Stimulated activated naive CD8-positive, alpha-beta T cell treated with anti-CD3 and anti-CD28 coated beads, Interleukin-15, Interleukin-2, amounts not matched to agents 100 U/mL and 50 U/mL, for 24 hours (primary cell): ENCODE measurements at regions not wholly inside any gene's neighbourhood (a gene's known extent, or its start where the extent isn't known, plus 50 kb on each side); places are given as distances from the start of the nearest gene placed in this dataset.
"Not testable (repeated sequence)": the region's sequence is repeated elsewhere in the genome, so short reads cannot be mapped to it uniquely, and the experiment has no call there.

Experiments used
- ATAC-seq: fragments of 150-1000 bp; cut with Tn5 transposase; one replicate; pipeline ENCODE4 v1.10.0; 2021
- DNase-seq: peaks from one replicate; pipeline ENCODE4 v3.0.0; 2021

DNA sequence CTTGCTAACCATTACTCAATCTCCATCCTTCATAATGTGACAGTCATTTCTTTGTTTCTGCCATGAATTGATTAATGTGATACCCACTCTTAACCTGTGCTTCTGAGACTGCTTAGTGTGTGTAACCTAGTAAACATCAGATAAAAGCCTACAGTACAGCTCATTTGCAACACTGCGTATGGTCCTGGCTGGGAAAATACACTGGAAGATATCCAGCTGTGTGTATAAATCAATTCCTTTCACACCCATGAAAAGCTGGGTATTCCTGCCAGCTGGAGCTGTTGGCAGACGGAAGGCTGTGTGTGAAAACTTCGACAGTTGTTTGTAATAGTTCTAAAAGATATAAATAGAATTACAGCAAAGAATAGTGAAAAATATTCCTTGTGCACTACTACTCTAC, 509.2 kb downstream of the FRK start:
- ATAC-seq (no peak), DNase-seq (no peak)

DNA sequence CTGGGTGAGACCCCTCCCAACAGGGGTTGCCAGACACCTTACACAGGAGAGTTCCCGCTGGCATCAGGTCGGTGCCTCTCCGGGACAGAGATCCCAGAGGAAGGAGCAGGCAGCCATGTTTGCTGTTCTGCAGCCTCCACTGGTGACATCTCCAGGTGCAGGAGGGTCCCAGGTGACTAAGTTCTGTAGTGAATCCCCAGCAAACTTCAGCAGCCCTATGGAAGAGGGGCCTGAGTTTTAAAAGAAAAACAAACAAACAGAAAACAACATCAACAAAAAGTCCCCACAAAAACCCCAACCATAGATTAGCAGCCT, 515.1 kb downstream of the FRK start:
- ATAC-seq: no peak

DNA sequence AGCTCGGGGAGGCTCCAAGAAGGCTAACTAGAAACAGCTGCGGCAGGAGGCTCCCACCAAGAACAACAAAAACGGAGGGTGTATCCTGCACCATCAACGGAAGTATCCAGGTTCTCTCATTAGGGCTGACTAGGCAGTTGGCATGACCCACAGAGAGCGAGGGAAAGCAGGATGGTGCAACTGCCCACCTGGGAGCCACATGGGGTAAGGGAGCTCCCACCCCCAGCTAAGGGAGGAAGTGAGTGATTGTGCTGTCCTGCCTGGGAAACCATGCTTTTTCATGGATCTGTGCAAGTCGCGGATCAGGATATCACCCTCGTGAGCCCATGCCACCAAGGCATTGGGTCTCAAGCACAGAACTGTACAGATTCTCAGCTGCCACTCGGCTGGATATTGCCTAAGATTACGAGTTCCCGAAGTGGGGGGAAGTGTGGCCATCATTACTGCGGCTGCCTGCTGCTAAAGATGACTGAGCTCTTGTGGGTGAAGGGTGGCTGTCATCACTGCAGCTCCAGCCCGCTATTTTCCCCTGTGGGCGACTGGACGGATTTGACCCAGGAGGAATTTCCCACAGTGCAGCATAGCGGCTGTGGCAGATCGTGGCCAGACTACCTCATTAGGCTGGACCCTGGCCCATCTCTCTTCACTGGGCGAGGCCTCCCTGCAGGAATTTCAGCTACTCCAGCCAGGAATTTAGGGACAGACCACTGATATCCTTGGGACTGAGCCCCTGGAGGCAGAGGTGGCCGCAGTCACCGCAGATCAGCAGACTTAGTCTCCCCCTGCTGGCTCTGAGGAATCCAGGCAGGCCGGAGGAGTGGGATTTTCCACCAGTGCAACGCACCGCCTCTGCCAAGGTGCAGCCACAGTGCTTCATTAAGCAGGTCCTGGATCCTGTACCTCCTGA, 515.7 kb downstream of the FRK start:
- ATAC-seq: no peak
- DNase-seq: no peak

More for the DNA sequence above, 515.1 kb downstream of the FRK start:
- no peak for DNase-seq

GRCh38 chr6:115540077-115540869, 520.4 kb downstream of the FRK start:
- ATAC-seq (no peak), DNase-seq (no peak)

DNA sequence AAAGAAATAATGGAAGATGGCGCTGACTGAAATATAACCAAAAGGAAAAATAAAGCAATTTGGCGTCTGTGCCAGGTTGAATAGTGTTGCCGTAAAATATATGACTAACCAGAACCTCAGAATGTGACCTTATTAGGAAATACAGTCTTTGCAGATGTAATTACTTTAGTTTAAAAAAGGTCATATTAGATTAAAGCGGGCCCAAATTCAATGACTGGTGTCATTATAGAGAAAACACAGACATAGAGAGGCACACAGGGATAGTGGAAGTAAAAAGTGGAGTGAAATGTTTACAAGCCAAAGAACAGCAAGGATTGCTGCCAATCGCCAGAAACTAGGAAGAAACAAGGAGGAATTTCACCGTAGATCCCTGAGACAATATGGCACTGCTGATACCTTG, 521.2 kb downstream of the FRK start:
- DNase-seq (no peak), ATAC-seq (no peak)

DNA sequence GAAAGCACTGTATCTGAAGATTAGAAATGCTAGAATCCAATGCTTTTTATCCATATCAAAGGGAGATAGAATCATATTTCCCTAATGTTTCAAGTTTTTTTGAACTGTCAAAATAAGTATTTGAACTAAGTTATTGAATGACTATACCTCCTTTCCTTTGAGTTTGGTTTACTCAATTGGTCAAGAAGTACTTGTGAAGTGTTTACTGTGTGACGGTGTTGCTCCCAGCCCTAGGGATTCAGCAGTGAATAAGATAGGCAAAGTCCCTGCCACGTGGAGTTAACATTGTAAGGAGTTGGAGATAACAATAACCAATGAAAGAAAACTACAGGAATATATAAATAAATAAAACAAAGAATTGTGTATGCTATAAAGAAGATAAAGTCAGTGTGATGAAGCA, 535.9 kb downstream of the FRK start:
- DNase-seq: no peak
- no peak for ATAC-seq

DNA sequence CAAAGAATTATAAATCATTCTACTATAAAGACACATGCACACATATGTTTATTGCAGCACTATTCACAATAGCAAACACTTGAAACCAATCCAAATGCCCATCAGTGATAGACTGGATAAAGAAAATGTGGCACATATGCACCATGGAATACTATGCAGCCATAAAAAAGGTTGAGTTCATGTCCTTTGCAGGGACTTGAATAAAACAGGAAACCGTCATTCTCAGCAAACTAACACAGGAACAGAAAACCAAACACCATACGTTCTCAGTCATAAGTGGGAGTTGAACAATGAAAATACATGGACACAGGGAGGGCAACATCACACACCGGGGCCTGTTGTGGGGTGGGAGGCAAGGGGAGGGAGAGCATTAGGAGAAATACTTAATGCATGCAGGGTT, 538.9 kb downstream of the FRK start:
- not testable (repeated sequence) for DNase-seq, ATAC-seq

GRCh38 chr6:115514656-115515055, 546.0 kb downstream of the FRK start:
- ATAC-seq (no peak), DNase-seq (no peak)

GRCh38 chr6:115512923-115513322, 547.8 kb downstream of the FRK start:
- ATAC-seq: no peak
- DNase-seq: no peak

GRCh38 chr6:115511771-115512170, 548.9 kb downstream of the FRK start:
- DNase-seq: no peak

DNA sequence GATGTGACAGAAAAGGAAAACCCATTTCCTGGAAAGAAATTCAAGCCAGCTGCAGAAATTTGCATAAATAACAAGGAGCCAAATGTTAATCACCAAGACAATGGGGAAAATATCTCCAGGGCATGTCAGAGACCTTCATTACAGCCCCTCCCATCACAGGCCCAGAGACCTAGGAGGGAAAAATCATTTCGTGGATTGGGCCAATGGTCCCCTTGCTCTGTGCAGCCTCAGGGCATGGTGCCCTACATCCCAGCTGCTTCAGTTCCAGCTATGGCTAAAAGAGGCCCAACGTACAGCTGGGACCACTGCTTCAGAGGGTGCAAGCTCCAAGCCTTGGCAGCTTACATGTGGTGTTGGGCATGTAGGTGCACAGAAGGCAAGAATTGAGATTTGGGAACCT, 558.3 kb downstream of the FRK start:
- ATAC-seq, DNase-seq: not testable (repeated sequence)

More at GRCh38 chr6:115511771-115512170, 548.9 kb downstream of the FRK start:
- ATAC-seq: no peak

GRCh38 chr6:115495184-115495583, 565.5 kb downstream of the FRK start:
- DNase-seq: no peak
- ATAC-seq: no peak

DNA sequence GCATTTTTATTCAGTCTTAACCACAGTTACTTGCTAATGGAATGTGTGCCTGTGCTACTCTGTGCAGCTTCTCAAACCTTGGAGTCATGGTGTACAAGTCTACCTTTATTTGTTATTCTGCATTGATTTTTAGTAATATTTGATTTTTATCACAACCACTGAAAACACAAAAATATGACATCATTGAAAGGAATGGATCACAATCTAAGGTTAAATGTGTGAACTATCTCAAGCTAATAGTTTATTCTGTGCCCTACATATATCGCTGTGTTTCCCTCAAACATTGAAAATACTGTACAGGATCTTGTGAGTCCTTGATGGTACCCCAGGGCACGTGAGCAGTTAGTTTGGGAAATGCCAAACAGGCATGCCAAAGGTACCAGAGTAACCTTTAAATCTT, 573.4 kb downstream of the FRK start:
- ATAC-seq: no peak

GRCh38 chr6:115485400-115485799, 575.3 kb downstream of the FRK start:
- no peak for DNase-seq
- no peak for ATAC-seq

More for the DNA sequence above, 573.4 kb downstream of the FRK start:
- DNase-seq: no peak

DNA sequence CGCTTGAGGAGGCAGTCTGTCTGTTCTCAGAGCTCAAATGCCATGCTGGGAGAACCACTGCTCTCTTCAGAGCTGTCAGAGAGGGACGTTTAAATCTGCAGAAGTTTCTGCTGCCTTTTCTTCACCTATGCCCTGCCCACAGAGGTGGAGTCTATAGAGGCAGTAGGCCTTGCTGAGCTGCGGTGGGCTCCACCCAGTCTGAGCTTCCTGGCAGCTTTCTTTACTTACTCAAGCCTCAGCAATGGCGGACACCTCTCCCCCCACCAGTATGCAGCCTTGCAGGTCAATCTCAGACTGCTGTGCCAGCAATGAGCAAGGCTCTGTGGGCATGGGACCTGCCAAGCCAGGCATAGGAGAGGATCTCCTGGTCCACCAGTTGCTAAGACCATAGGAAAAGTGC, 580.1 kb downstream of the FRK start:
- not testable (repeated sequence) for ATAC-seq, DNase-seq

GRCh38 chr6:115474443-115475041, 586.1 kb downstream of the FRK start:
- DNase-seq: no peak
- no peak for ATAC-seq

GRCh38 chr6:115468272-115469005, 592.3 kb downstream of the FRK start:
- no peak for DNase-seq
- ATAC-seq: no peak

DNA sequence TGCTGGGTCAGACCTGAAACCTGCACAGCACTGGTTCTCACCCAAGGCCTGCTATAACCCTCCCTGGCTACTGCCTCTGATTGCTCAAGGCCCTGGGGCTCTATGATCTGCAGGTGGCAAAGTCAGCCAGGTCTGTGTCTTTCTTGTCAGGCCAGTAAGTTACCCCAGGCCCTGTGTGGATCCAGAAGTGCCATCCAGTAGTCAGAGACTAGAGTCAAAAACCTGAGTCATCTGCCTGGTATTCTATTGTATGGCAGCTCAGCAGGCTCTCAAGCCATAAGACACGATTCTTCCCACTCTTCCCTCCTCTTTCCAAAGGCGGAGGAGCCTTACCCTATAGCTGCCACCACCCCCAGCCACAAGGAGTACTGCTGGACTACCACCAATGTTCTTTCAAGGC, 593.0 kb downstream of the FRK start:
- ATAC-seq (no peak), DNase-seq (no peak)

GRCh38 chr6:115460913-115461312, 599.8 kb downstream of the FRK start:
- DNase-seq (no peak), ATAC-seq (no peak)

GRCh38 chr6:115456848-115457247, 603.8 kb downstream of the FRK start:
- ATAC-seq (no peak), DNase-seq (no peak)

GRCh38 chr6:115443825-115444478, 616.7 kb downstream of the FRK start:
- DNase-seq (no peak), ATAC-seq (no peak)

DNA sequence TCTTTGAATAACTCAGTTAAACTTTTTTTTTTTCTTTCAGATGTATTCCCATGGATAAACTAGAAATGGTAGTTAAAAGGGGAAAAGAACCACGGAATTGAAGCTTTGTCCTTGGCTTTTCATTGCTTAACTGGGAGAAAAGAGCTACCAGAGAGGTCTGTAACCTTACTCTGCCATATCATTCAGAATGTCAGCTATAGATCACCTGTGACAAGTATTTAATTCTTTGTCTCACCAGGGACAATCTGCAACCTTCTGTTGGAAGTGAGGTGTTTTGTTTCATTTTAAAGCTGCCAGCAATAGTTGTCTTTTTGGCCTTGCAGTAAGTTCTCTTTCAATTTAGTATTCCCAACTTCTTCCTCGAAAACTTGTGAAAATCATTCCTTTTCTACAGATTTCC, 618.4 kb downstream of the FRK start:
- ATAC-seq: no peak
- DNase-seq: no peak
